UCSD-AML1 (cell line): ENCODE measurements at regions not wholly inside any gene's neighbourhood (a gene's known extent, or its start where the extent isn't known, plus 50 kb on each side); places are given as distances from the start of the nearest gene placed in this dataset.
"Not testable (repeated sequence)": the region's sequence is repeated elsewhere in the genome, so short reads cannot be mapped to it uniquely, and the experiment has no call there.

ENCODE experiments used
- DNase-seq: peaks from one replicate; lab custom pipeline; 2025; ENCODE audit not compliant: unreplicated experiment; lab: John Stamatoyannopoulos, UW

DNA sequence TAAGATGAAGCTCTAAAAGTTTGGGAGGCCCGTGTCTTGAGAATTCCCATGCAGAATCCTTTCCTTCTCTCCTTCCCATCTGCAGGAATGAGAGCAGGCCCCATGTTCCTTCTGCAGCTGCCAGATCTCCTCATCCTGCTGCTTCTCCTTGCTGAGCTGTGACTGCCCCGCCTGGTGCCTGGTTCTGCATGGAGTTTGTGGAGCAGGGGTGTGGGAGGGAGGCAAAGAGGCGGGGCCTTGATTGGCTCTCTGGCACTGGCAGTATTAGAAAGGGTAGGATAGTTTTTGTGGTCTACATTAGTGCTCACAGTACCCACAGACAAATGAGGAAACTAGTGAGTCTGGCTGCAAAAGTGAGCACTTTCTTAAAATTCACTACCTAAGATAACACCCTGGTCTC lies 91.1 kb upstream of the CLPB start:
- peak; percentile 27 for DNase-seq

DNA sequence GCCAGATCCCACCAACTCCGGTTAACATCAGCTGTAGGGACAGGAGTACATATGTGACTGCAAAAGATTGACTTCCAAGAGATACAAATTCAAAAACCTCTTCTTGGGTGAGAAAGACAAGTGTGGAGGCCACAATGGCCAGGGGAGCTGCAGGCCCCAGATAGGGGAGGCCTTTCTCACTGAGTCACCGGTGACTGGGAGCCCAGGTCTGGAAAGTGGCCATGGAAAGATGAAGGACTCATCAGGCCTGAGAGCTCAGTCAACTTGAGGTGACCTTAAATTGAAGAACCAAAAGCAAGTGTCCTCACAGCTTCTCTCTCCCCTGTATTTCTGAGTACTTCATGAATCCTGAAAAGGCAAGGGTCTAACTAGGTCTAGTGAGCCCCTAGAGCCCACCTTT lies 90.4 kb upstream of the CLPB start:
- no peak for DNase-seq

DNA sequence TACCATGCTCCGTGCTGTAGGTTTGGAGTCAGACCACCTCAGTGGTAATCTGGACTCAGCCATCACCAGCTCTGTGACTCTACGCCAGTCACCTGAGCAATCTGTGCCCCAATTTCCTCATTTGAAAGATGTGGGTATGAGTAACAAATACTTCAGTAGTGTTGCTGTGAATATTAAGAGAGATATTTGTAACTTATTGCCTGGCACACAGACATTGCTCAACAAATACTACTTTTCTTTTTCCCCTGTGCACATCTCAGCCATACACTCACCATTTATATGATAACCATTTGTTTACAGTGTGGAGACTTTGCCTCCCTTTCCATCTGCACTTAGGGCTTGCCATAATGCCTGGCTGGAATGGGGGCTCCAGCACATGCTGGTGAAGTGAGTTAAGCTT lies 89.7 kb upstream of the CLPB start:
- DNase-seq = no peak

DNA sequence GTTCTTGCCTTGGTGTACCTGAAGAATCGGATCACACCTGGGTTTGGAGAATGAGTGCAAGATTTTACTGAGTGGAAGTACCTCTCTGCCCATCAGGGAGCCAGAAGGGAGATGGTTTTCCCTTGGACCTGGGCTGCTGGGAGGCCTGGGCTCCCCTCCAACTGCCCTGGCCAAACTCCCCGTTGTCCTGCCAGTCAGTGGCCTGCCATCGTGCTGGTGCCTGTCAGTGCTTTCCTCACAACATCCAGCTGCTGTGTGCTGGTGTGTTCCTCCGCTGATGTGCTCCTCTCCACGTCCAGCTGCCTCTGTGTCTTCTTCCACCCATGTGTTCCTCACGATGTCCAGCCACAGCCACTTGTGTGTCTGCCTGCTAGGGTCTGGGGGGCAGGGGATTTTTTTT lies 87.9 kb upstream of the CLPB start:
- DNase-seq = no peak

DNA sequence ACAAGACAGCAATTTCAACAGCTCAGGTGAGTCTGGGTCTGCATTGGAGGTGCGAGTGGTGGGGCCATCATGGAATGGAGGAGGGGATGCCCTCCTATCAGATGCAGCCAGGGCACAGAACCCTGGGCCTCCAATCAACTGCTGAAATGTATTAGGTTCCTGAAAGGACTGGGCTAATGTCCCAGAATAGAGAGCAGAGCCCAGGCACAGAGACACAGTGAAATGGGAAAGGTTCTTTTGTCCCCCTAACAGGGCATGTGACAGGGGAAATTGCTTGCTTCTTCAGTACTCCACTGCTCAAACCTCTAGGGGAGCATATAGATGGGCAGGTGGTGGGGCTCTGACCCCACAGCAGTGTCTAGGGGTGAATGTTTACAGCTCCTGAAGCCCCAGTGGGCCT lies 87.3 kb upstream of the CLPB start:
- no peak for DNase-seq

DNA sequence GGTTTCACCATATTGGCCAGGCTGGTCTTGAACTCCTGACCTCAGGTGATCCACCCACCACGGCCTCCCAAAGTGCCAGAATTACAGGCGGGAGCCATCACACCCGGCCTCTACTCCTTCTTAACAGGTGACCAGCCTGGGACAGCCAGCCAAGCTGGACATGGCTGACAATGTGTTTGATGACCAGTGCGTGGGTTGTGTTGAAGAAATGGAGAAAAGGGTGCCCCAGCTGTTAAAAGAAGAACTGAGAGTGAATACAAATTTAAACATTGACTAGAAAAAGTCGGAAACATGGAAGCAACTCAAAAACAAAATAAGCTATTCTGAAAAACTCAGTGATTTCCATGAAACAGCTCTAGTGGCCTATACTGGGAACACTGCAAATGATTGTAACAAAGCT lies 86.5 kb upstream of the CLPB start:
- DNase-seq = no peak

DNA sequence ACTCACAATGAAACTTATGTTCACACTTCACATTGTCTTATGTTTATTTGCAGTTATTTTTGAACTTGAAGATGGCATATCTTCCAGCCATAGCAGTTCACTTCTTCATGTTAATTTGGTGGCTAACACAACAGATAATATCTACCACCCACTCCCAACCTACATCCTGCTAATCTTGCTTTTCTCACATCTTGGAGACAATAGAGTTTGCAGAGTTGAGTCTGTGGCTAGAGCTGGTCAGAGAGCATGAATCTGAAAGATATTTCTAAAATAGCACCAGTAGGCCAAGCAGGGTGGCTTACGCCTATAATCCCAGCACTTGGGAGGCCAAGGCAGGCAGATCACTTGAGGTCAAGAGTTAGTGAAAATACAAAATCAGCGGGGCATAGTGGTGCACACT lies 85.6 kb upstream of the CLPB start:
- DNase-seq = not testable (repeated sequence)

DNA sequence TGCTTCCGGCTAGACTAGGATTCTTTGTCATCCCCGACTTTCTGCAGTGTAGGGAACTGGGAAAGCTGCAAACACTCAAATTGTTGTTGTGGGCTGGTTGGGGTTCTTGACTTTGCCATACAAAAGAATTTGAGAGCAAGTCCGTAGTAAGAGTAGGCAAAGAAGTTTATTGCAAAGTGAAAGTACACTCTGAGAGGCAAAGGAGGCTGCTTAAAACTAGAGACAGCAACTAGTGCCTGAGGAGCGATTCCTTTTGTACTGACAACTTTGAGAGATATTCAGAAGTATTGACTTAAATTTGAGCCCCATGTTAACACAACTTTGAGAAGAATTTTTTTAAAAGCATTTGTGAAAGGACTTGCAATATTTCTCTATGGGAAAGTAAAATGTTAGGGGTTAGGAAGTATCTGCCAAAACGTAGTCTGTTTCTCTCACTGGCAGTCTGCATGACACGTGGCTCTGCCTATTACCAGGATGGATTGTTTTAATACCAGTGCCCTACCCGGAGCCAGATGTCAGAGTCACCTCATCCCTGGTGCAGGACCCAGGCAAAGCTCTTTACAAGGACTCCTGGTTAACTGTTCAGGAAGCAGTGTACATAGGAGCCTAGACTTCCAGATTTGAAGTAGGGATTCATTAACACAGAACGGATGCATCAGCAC lies 85.0 kb upstream of the CLPB start:
- no peak for DNase-seq

DNA sequence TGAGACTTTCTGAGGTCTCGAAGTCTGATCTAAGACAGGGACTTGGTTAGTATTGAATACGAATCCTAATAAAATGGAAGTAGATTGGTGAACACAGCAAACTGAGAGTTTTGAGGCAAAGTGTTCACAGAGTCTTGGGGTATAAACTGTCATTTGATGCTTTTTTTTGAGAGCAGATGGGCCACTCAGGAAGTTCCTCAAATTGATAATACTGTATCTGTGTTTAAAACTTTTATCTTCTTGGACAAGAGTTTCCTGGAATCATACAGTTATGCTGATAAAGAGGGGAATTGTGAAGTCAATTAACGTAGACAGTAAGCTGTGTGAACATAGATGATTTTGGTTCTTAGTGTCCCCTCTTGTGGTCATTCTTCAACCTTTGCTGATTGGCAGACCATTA lies 80.0 kb upstream of the CLPB start:
- no peak for DNase-seq

DNA sequence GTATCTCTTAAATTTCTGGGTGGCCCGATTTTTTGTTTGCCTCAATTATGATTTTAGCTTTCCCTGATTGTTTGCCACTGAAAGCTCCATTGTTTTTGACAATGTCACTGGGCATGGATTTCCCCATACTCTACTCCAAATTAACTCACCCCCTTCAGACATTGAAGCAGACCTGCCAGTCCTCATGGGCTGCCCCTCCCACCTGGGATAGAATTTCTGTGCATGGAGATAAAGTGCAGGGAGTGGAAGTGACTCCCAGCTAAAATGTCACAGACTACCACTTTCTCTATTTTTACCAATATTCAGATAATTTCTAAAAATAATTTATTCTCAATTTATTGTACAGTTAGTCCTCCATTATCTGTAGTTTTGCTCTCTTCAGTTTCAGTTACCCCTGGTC lies 79.1 kb upstream of the CLPB start:
- DNase-seq = no peak

DNA sequence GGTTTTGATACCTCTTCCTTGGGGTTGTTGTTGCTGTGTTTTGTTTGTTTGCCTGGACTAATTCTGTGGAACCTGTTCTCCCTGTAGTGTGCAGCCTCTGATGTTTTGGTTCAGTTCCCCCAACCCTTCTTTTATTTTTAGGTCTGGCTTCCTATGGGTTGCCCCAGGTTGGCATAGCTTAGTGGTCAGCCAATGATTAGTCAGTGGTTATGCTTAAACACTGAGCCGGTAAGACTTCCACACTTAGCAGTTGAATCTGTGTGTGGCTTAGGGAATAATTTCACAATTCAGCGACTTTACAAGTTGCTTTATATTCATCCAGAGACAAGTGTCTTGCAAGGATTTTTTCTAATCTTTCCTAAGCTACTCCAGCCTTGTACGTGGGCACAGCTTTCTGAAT lies 78.6 kb upstream of the CLPB start:
- no peak for DNase-seq

DNA sequence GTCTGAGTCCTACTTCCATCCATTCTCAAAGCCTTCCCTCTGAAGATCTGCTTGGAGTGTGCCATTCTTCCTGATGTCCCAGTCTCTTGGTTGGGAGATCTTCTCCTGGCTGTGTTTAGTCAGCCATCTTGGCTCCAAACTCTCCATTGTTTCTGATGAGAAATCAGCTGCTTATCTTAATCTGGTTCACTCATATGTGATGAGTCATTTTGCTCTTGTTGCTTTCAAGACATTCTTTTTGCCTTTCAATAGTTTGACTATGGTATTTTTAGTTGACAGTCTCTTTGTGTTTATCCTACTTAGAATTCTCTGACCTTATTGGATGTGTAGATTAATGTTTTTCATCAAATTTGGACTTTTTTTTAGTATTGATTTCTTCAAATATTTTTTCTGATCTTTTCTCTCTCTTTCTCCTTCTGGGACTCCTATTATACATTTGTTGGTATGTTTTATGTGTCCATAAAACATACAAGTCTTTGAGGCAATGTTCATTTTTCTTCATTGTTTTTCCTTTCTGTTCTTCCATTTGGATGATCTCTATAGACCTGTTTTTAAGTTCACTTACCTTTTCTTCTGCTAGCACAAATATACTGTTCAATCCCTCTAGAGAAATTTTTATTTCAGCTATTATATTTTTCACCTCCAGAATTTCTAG lies 77.2 kb upstream of the CLPB start:
- DNase-seq = no peak

DNA sequence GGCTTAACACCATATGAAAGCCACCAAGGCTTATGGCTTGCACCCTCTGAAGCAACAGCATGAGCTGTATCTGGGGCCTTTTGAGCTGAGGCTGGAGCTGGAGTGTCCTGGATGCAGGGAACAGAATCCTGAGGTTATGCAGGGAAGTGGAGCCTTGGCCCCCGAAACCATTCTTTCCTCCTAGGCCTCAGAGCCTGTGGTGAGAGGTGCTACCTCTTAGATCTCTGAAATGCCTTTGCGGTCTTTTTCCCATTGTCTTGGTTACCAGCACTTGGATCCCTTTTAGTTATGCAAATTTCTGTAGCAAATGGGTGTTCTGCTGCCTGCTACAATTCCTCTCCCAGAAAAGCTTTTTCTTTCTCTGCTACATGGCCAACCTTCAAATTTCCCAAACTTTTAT lies 72.7 kb upstream of the CLPB start:
- DNase-seq = no peak

DNA sequence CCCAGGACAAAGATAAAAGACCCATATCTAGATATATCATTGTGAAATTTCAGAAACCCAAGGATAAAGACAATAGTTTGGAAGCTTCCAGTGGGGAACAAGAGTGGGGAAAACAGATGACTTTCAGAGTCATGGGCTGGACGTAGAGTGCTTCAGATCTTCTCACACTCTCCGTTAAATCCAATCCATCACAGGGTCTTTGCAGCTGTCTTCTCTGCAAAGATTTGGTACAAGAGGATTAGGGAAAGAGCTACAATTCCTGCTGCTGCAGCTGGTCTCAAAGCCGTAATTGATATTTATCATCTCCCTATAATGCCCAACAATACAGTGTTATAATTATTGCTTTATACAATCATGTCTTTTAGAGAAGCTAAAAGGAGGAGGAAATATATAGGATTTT lies 63.4 kb upstream of the CLPB start:
- DNase-seq = no peak

DNA sequence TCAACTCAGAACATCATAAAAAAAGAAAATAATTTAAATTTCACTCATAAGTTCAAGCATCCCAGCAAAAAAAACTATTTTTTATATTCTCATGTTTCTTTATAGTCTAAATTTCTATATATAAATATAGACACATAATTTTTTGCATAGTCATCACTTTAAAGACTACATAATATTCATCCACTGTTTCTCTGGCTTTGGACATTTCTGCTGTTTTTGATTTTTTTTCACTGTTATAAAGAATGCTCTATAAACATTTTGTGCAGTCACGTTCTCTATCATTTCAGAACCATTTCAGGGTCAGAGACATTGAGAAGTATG lies 59.7 kb upstream of the CLPB start:
- DNase-seq = no peak

DNA sequence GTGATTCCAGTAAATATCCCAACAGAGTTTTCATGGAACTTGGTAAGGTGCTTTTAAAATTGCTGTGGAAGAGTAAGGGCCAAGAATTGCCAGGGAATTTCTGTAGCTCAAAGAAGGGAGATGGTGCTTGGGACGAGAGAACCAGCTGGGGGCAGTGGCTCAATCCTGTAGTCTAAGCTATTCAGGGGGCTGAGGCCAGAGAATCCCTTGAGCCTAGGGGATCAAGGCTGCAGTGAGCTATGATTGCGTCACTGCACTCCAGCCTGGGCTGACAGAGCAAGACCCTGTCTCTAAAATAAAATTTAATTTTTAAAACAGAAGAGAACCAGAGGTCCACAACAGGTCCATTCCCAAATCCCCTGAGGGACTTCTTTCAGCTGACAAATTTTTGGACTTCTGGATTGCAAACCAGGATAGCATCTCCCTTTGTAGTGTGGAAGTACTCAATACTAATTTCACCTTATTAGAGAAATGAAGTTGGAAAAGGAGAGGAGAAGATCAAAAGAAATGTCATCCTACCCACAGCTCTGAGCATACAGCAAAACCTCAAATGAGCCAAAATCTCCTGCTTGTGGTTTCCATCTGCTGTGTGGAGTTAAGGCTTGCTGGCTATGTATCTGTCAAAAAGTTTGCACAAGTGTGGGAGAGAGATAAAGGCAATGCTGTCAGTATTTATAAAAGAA lies 59.2 kb upstream of the CLPB start:
- DNase-seq = no peak

DNA sequence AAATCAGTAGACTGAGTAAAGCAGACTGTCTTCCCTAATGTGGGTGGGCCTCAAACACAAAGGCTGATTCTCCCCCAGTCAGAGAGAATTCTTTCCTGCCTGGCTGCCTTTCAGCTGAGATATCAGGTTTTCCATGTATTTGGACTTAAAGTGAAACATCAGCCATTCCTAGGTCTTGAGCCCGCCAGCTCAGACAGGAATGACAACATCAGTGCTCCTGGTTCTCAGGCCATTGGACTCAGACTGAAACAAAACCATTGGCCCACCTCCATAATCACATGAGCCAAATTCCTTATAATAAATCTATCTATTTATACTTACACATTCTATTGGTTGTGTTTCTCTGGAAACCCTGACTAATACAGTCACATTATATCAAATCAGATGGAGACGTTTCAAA lies 56.7 kb upstream of the CLPB start:
- DNase-seq = no peak
